HCEC 1CT (cell line): ENCODE measurements at regions not wholly inside any gene's neighbourhood (a gene's known extent, or its start where the extent isn't known, plus 50 kb on each side); places are given as distances from the start of the nearest gene placed in this dataset.
"Not testable (repeated sequence)": the region's sequence is repeated elsewhere in the genome, so short reads cannot be mapped to it uniquely, and the experiment has no call there.

Experiments used
- DNase-seq: peaks from one replicate; pipeline ENCODE4 v3.0.0-alpha.2; 2017

GRCh38 chr6:163744256-163744925 lies 329.9 kb downstream of the QKI start:
- DNase-seq: no peak

- no peak for DNase-seq
Measured at GRCh38 chr6:163743796-163744195, 329.3 kb downstream of the QKI start.

GRCh38 chr6:163741743-163742363 lies 327.3 kb downstream of the QKI start:
- no peak for DNase-seq

- DNase-seq: no peak
Measured at GRCh38 chr6:163741342-163741741, 326.8 kb downstream of the QKI start.

GRCh38 chr6:163739966-163740365 lies 325.4 kb downstream of the QKI start:
- DNase-seq: no peak

GRCh38 chr6:163739408-163739725 lies 324.8 kb downstream of the QKI start:
- no peak for DNase-seq

- DNase-seq: no peak
Measured at GRCh38 chr6:163738725-163739407, 324.3 kb downstream of the QKI start.

- no peak for DNase-seq
Measured at GRCh38 chr6:163738304-163738703, 323.8 kb downstream of the QKI start.

- DNase-seq: no peak
Measured at GRCh38 chr6:163735076-163735475, 320.6 kb downstream of the QKI start.

GRCh38 chr6:163733061-163733460 lies 318.5 kb downstream of the QKI start:
- no peak for DNase-seq

- no peak for DNase-seq
Measured at GRCh38 chr6:163732479-163732878, 318.0 kb downstream of the QKI start.

GRCh38 chr6:163732014-163732351 lies 317.5 kb downstream of the QKI start:
- DNase-seq: not testable (repeated sequence)

- DNase-seq: no peak
Measured at GRCh38 chr6:163731215-163732013, 316.9 kb downstream of the QKI start.

- no peak for DNase-seq
Measured at GRCh38 chr6:163730246-163731210, 316.0 kb downstream of the QKI start.

GRCh38 chr6:163729127-163729872 lies 314.8 kb downstream of the QKI start:
- DNase-seq: no peak

- no peak for DNase-seq
Measured at GRCh38 chr6:163728442-163729126, 314.1 kb downstream of the QKI start.

- no peak for DNase-seq
Measured at GRCh38 chr6:163726037-163726695, 311.6 kb downstream of the QKI start.

GRCh38 chr6:163725008-163725941 lies 310.8 kb downstream of the QKI start:
- no peak for DNase-seq

GRCh38 chr6:163724196-163724595 lies 309.7 kb downstream of the QKI start:
- no peak for DNase-seq
